Loucy (cell line): ENCODE measurements at regions not wholly inside any gene's neighbourhood (a gene's known extent, or its start where the extent isn't known, plus 50 kb on each side); places are given as distances from the start of the nearest gene placed in this dataset.

Experiments
- CTCF ChIP-seq: fragments of 200-600 bp; sonication (generic); conservative IDR thresholded peaks from 2 replicates; pipeline ENCODE4 v1.5.1; 2014; ENCODE audit warnings: mild to moderate bottlenecking, antibody characterized with exemption, low read length
- EZH2phosphoT487 ChIP-seq: fragments of 200-600 bp; IDR thresholded peaks from 2 replicates; pipeline ENCODE4 v1.6.1; 2018; ENCODE audit warnings: antibody characterized with exemption, mild to moderate bottlenecking, moderate library complexity, borderline replicate concordance

- no peak for TF ChIP-seq CTCF
- TF ChIP-seq EZH2phosphoT487, result no peak
Observed at GRCh38 chr7:52114509-52114908, 797.9 kb upstream of the COBL start.
